ENCODE measurements at regions not wholly inside any gene's neighbourhood (a gene's known extent, or its start where the extent isn't known, plus 50 kb on each side); places are given as distances from the start of the nearest gene placed in this dataset.

DNA sequence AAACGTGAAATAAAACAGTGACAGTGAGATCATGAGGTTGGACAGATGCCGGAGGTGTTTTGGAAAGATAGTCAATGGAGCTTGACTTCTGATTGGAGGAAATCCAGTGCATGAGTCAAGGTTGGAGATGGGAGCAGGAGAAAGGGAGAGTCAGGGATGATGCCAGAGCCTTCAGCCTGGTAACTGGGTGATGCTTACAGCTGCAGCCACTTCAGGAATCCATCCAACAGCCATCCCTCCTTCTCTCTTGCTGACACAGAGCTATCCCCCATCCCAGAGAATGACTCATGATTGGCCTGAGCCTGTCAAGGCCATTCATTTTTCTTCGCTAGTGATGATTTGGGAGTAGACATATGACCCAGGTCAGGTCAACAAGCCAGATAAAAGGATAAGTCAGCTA is 112.8 kb downstream of the SAMD5 start:
- no peak for DNase-seq

DNA sequence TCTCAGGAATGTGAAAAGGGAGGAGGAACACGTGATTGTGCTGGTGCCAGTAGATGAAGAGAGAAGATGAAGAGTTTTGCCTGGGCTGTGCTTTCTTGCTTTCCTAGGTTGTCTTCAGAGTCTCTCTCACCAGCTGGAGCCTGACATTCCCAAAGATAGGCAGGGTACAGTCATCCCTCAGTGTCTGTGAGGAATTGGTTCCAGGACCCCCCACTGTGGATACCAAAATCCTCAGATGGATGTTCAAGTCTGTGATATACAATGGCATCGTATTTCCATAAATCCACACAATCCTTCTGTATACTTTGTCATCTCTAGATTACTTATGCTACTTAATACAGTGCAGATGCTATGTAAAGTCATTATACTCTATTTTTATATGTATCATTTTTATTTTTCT is 113.5 kb downstream of the SAMD5 start:
- DNase-seq = no peak

DNA sequence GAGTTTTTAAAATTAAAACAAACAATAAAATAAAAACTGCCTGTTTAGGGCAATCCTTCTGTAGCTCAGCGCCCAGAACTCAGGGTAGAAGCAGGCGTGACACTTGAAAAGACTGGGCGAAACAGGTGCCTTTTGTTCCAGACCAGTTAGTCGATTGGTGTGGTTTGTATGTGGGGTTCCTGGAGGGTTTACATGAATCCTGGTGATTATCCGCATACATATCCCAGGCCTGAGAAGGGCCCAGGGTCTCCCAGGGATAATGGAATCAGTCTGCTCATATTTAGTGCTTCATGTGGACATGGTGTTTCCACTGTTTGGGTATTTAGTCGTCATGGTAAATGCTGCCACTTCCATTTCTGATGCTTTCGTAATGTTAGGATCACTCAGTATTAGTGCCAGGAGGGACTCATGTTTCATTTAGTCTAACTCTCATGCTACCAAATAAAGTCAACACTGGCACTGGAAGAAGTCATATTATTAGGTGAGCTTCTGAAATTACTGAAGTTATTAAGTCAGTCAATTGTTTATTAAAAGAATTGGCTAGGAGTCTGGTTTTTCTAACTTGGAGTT is 116.5 kb downstream of the SAMD5 start:
- no peak for DNase-seq

DNA sequence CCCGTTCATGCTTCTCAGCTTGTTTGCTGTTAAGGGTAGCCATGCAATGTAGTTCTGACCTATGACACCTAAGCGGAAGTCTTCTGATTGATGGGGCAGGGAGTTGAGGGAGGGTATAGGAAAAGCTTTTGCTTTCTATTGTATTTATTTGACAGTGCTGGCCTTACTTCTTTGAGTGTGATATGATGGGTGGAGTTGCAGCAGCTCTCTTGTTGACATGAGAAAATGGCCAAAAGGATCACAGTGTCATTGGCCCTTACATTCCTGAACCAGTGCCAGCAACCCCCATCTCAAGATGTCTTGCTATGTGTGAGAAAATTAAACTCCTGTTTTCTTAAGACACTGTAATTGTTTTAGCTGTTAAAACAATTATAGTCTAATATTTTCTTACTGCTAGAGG is 117.5 kb downstream of the SAMD5 start:
- no peak for DNase-seq

DNA sequence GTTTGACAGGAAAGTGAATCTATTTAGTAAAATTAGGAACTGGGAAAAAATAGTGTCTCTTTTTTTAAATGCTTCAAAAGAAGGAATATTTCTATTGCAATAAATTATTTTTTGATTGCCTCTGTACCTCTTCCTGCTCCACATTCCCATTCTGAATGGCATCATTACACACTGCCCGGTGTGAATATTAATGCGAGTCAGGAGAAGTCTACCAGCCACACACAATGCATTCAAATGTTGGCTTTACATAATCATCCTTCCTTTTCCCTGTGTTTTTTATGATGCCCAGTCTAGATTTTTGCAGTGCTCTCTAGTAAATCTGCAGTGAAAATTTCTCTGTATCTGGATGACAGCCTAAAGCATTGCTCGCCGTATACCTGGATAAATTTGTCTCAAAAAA is 118.9 kb downstream of the SAMD5 start:
- DNase-seq = no peak

DNA sequence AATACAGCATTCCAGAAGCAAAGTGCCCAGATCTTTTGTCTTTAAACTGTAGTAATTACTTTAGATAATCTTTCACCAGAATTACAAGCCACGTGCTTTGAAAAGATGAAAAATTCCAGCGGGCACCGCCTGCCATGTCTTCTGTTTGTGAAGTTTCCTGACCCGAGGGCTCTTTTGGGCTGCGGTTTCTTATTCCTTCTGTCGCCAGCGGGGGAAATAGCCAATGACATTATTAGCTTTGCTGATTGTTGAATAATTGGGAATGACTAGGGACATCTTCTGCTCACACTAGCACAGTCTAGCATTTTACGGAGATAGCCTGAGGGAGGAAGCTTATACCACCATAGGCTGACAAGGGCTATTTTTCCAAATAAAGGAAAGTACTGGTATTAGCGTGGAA is 124.7 kb downstream of the SAMD5 start:
- no peak for DNase-seq

DNA sequence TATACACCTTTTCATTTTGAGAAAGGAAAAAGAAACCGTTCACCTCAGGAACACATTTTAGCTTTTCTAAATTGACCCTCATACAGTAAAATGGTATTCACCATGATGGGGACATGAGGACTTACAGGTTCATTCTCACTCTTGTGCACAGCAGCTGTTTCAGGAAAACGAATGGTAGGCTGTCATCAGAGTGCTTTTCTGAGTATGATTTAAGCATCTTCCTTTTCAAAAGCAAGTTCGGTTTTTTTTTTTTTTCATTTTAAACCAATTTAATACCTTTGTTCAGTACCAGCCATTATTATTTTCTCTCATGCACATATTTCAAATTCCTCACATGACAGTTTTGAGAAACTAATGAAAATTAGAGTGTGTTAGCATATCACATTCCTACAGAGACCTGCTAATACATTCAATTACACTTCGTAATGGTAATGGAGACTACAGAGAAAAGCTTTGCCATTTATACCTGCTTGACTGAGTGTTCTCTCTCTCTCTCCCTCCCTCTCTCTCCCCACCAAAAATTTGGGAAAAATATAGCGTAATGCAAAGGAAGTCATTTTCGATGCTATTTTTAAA is 129.2 kb downstream of the SAMD5 start:
- no peak for DNase-seq

DNA sequence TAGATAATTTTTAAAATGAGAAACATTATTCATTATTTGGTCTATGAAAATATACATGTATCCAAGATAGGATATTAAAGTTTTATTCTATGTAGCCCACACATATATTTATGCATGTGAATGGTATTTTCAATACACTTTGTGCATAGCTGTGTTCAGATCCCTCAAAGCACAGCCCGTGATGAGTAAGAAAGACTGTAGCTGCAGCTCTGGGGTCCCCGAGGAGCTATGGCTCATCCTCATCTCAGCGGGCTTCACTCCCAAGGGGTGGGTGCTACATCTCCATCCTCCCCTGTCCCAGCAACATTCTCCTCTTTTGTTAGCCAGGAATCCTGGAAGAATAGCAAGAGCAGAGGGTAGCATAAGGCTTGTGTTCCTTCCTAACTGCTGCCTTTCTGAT is 130.8 kb downstream of the SAMD5 start:
- DNase-seq = no peak

DNA sequence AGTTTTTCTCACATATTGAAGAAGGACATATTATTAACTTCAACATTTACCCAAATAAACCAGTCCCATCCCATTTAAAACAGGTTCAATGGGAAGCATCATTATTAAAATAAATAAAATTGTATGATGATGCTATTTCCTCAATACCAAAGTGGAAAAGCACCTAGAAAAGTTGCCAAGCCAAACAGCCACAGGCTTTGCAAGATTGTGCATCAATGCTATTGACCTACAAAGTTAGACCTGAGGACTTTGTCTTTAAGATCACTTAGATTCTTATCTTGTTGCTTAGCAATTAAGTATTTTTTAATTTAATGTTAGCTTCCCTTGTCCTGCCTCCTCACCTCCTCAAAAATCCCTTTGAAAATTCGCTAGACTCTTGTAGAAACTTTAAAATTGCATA is 132.1 kb downstream of the SAMD5 start:
- no peak for DNase-seq

DNA sequence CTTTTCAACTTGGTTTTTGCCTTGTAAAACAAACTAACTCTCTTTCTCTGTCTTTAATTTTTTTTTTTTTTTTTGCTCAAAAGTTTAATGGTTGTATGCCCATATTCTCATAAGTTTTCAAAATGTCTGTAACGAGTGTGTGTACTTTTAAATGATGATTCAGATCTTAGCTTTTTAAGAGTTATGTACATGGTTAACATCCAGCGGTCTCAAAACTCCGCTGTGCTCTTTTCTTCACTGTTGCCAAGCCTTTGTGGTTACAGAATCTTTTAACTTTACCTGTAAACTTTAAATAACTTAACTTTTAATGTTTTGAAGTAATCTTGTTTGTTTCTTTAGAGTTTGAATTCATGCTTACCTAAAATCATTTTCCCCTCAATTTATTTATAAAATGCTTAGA is 133.0 kb downstream of the SAMD5 start:
- DNase-seq = no peak

DNA sequence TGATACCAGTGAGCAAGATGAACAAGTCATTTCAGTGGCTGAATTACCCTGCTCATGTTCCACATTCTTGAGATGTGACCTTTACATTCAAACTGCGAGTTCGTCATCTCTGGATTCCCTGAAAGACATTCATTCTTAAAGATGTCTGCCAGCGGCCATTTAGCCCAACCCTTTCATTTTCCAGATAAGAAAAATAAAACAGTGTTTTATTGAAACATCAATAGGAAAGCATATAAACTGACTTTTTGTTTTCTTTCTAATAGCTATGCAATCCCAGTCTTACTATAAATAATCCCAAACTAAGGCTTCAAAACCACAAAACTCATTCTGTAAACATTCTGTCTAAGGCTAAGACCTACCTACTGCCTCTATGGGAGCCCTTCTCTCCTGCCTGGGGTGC is 134.0 kb downstream of the SAMD5 start:
- DNase-seq = no peak

DNA sequence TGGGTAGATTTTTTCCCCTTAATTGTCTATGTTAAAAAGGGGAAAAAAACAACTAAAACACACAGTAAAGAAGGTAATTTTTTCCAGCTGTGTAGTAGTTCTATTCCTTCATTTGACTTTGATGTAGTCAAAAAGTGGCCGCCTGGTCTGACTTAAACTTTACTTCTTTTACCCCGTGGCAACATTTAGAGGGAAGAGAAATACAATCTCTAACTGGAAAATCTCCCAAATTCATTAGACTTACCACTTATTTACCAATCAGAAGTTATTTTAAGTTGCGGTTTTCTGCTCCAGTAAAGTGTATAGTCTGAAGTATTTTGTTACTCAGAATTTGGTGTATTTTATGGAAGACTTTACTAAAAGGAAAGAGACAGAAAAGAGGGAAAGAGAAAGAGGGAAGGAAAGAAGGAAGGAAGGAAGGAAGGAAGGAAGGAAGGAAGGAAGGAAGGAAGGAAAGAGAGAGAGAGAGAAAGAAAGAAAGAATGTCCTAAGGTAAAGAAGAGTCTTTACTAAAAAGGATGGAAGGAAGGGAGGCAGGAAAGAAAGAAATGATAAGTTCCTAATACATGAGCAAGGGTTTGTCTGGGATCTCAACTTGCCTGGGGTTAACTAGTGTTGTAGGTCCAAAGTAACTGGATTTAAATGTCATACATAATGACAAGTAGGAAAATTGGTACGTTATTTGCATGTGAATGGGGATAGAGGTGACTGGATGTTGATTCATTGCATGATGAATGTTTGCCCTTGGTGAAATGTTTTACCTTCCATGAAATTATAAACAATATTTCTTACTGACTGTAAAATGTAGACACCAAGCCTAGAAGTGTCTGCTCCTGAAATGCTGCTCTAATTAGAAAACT is 135.1 kb downstream of the SAMD5 start:
- DNase-seq = no peak

DNA sequence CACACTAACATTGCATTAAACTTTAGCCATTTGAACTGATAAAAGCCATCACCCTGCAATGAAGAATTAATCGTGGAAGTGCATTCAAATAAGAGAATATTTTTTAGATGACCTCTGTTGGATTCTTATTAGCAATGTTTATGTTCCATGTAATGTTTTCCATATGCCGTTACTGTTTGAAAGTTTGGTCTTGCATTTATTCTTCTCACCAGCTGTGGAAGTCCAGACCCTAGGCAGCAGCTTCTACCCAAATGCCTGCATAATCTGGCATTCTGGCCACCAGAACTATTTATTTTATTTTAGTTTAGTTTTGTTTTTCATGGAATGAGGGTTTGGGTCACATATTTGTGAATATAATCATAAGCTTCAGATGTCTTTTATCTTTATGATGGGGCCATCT is 140.4 kb downstream of the SAMD5 start:
- no peak for DNase-seq

DNA sequence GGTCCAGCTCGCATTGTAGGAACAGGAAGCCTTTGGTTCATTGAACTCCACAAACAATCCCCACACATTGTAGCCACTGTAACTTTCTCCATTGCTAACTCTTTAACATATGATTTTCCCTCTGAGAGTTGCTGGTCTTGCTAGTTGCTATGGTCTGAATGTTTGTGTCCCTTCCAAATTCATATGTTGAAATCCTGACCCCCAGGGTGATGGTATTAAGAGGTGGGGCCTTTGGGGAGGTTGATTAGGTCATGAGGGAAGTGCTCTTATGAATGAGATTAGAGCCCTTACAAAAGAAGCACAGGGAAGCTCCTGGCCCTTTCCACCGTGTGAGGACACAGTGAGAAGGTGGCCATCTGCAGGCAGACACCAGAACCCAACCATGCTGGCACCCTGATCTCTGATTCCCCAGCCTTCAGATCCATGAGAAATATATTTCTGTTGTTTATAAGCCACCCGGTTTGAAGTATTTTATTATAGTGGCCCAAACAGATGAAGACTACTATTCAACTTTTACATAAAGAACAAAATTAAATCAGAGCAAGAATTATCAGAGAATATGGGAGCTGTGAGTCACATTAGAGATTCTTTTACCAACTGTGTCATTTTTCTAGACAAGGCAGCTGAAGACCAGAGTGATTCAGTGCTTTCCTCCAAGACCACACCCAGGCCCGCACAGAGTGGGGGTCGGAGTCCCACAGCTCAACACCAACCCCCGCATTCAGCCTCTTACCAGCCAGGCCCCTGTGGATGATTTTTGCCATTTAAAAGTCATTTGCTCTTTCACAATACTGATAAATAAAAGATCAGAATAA is 143.0 kb downstream of the SAMD5 start:
- DNase-seq = no peak

DNA sequence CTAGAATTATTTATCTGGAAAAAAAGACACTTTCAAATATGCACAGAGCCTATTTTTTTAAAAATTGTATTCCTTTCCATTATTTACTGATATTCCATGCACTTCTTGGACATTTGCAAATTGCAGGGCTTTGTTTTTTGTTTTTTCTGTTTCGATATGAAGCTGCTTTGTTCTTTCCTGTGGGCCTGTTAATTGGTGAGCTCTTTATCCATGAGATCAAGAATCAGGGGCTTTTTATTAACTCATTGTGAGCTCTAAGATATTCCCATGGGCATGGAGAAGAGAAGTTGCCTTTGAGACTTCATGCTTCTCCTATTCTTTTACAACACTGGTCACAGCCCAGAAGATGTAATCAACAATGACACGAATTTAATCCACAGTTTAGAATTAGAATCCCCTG is 145.1 kb downstream of the SAMD5 start:
- no peak for DNase-seq

DNA sequence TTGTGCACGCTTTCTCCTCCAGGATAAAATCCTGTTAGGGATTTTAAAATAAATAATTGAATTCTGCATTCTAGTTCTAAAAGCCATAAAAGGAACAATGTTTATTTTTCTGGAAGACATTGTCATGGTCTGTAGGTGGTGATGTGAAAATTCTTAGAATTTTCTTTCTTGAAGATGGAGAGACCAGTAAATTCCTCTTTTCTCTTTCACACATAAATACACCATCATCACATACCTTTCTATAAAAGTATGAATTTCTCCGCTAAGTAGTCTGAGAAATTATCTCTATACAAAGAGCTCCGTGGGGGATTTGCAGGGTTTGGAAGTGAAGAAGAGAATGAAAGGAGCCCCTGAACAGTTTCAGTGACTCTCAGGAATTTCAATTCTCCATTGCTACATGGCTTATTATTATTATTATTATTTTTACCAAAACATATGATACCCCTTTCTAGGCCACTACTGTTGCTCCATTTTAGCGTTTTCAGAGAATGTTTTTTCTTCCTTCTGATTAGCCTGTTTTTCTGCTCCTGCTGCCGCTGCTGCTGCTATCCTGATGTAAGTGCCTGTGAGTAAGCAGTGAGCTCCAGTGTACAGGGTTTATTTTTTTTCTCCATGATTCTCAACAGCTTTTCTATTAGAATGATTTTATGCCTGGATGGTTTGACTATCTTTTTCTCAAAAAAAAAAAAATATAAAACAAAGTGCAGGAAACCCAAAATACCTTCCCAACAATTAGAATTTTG is 145.8 kb downstream of the SAMD5 start:
- no peak for DNase-seq

DNA sequence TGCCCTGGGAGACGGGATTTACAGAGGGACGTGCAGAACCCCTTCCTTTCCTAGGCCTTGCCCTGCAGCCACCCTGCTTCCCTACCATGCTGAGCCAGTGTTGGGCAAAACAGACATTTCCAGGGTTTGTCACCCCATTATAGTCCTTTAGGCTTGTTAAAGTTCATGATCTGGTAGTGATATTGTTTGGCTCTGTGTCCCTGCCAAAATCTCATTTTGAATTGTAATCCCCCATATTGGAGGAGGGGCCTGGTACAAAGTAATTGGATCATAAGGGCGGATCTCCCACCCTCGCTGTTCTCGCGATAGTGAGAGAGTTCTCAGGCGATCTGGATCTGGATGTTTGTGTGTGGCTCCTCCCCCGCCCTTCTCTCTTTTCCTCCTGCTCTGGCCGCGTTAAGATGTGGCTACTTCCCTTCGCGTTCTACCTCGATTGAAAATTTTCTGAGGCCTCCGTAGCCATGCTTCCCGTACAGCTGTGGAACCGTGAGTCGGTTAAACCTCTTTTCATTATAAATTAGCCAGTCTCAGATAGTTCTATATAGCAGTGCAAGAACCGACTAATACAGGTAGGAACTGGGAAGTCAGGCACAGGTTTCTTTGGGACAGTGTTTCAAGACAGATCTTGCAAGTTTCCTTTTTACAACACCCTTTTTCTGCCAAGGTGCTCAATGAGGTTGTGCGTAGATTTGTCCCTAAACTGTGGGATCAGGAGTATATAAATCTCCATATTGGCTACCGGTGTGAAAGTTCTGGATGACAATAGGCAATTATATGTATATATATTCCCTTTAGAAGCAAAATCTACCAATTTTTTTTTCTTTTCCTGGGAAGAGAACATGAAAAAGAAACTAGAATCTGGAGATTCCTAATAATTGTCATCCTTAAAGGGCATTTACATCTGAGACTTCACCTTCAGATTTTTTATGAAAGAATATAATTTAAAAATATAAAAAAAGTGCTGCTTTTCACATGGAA is 152.1 kb downstream of the SAMD5 start:
- DNase-seq = no peak

DNA sequence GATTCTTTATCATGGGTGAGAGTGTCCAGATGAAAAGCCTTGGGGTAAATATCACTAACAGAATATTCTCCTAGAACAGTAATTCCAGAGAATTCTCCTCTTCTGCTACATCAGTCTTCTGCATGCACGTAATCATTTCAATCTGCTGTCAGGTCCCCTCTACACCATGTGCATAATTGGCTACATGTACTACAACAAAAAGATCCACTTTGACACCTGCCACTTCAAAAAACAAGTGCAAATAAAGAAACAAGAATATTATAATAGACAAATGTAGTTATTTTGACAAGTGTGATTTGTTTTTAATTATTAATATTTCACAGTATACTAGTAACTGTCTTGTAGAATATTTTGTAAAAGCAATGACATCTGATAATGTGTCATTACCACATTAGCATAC is 154.2 kb downstream of the SAMD5 start:
- DNase-seq = no peak

DNA sequence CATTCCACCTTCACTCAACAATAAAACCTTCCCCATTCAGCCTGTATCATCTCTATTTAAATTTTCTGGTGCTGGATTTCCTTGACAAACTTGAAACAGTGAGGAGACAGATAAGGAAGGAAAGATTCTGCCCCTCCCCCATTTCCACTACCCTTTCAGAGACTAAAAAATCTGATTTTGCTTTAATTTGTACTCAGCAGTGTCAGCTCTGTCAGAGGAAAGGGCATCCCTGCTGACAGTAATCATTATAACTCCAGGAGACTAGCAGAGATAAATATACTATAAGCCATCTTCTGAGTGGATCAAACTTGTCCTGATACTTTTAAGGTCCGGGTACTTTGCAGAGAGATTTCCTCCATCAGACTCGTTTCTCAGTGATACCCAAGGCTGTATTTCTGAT is 155.6 kb downstream of the SAMD5 start:
- no peak for DNase-seq

DNA sequence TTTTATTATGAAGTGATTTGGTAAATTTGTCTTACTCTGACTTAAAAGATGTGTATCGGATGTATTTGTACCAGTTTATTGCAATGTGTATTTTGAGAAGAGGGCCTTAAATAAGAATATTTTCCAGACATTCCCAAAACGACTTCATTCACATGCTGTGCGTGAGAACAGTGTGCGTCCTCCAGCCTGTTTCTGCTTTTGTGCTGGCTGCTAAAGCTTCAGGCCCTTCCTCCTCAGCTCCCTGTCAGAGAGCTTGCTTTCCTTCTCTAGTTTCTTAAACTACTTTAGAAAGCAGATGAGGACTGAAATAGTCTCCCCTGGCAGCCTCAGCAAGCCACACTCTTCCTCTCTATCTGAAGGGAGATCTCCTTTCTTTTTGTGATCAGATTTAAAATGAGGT is 157.8 kb downstream of the SAMD5 start:
- no peak for DNase-seq

DNA sequence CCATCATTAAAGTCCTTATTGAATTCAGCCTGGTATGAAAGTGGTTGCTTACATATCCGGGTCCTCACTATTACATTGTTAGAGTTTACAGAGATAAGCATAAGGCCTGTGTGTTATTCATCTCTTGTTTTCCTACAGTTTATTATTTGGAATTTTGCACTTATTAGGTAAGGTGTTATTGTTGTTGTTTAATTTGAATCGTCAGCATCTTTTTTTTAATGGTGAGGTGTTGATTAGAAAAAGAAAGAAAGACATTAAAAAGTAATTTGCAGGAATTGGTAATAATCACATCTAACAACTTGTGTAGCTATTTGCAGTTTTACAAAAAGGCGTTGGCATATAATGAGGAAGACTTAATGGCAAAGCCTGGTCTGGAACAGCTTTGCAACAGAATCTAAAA is 158.6 kb downstream of the SAMD5 start:
- no peak for DNase-seq

DNA sequence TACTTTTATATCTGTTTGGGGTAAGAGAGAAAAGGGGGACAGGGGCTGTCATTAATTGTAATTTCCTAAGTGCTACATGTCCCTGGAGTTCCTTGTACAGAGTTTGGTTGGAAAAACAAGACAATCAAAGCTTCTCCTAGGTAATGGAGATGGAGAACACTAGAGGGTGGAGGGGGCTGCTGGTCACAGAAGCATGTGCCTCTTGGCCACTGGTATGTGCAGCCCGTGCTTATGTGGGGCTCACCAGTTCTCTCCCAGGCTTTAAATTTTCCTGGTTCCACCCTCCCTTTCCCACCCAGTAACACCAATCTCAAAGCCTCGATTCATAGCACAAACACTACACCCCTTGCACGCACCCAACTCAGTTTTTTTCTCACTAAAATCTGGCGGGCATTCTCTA is 165.6 kb downstream of the SAMD5 start:
- no peak for DNase-seq

All from NCI-H2171 (cell line).